Stimulated activated CD4-positive, alpha-beta T cell treated with anti-CD3 and anti-CD28 coated beads, Interleukin-12 subunit alpha, Interleukin-12 subunit beta, amount 100 ng/mL, for 48 hours (primary cell): ENCODE measurements at regions not wholly inside any gene's neighbourhood (a gene's known extent, or its start where the extent isn't known, plus 50 kb on each side); places are given as distances from the start of the nearest gene placed in this dataset.

ENCODE experiments used
- DNase-seq, 3 donors: peaks; one replicate each; pipeline ENCODE4 v3.0.0-alpha.2; 2020; ENCODE audit warnings: low read depth in 2 of 3, low spot score in 1 of 3

- no peak for DNase-seq
Measured at GRCh38 chr4:121526509-121526908, 145.7 kb upstream of the QRFPR start.

GRCh38 chr4:121519236-121519838 lies 138.5 kb upstream of the QRFPR start:
- DNase-seq, result no peak

GRCh38 chr4:121517241-121517640 lies 136.4 kb upstream of the QRFPR start:
- DNase-seq, result no peak

GRCh38 chr4:121514443-121514842 lies 133.6 kb upstream of the QRFPR start:
- DNase-seq, result no peak

GRCh38 chr4:121510341-121510874 lies 129.6 kb upstream of the QRFPR start:
- peak in 1 of 3 donors; percentile 3 for DNase-seq

GRCh38 chr4:121485190-121485804 lies 104.5 kb upstream of the QRFPR start:
- DNase-seq, result no peak

GRCh38 chr4:121484633-121485032 lies 103.8 kb upstream of the QRFPR start:
- DNase-seq, result peak in 1 of 3 donors; percentile 5

- no peak for DNase-seq
Measured at GRCh38 chr4:121479808-121480207, 99.0 kb upstream of the QRFPR start.

- no peak for DNase-seq
Measured at GRCh38 chr4:121477480-121477879, 96.7 kb upstream of the QRFPR start.

GRCh38 chr4:121477079-121477478 lies 96.3 kb upstream of the QRFPR start:
- no peak for DNase-seq

- no peak for DNase-seq
Measured at GRCh38 chr4:121472937-121473721, 92.3 kb upstream of the QRFPR start.

- no peak for DNase-seq
Measured at GRCh38 chr4:121464854-121465253, 84.0 kb upstream of the QRFPR start.

GRCh38 chr4:121462660-121463261 lies 81.9 kb upstream of the QRFPR start:
- DNase-seq, result peak; percentile 6 to 43 (median 6)

GRCh38 chr4:121459026-121459425 lies 78.2 kb upstream of the QRFPR start:
- DNase-seq, result no peak

GRCh38 chr4:121457278-121457875 lies 76.6 kb upstream of the QRFPR start:
- no peak for DNase-seq

GRCh38 chr4:121455285-121455684 lies 74.5 kb upstream of the QRFPR start:
- DNase-seq, result no peak

- no peak for DNase-seq
Measured at GRCh38 chr4:121454251-121454979, 73.6 kb upstream of the QRFPR start.

- DNase-seq, result no peak
Measured at GRCh38 chr4:121451310-121451709, 70.5 kb upstream of the QRFPR start.

- DNase-seq, result no peak
Measured at GRCh38 chr4:121449416-121449815, 68.6 kb upstream of the QRFPR start.

GRCh38 chr4:121448231-121448630 lies 67.4 kb upstream of the QRFPR start:
- DNase-seq, result no peak

- DNase-seq, result no peak
Measured at GRCh38 chr4:121439669-121440068, 58.9 kb upstream of the QRFPR start.
